ENCODE measurements at regions not wholly inside any gene's neighbourhood (a gene's known extent, or its start where the extent isn't known, plus 50 kb on each side); places are given as distances from the start of the nearest gene placed in this dataset.

- no peaks in the 10 kb centered on the region for H3K9me3 ChIP-seq (ENCODE audit: low read depth, low read length, poor library complexity, severe bottlenecking)
- H3K4me1 ChIP-seq (ENCODE audit: insufficient read depth, low read length, poor library complexity, severe bottlenecking): no peaks in the 10 kb centered on the region
- BruUV-seq (replicated peaks): no TSS peak
- intact Hi-C loops (cut with micrococcal nuclease; ENCODE audit: unreplicated experiment): loop anchor here (1.0 kb wide), 1 partner anchor 12 kb away; no protein-coding TSS in a partner anchor
- TF ChIP-seq EZH2 (IDR thresholded peaks at IDR 0.05; ENCODE audit: borderline replicate concordance, low read depth, low read length, poor library complexity, severe bottlenecking) (no peak), CTCF (conservative IDR thresholded peaks at IDR 0.05; ENCODE audit: low read depth, low read length) (no peak)
- CTCF ChIA-PET: no interaction called here
- H3K27ac ChIP-seq (ENCODE audit: low read depth, low read length, poor library complexity, severe bottlenecking): no peak overlapping the region
- no peak for DNase-seq (ENCODE audit: low spot score)
- POLR2A ChIA-PET (ENCODE audit: low non-redundant PET): no interaction called here
- H3K27me3 ChIP-seq (replicated peaks; ENCODE audit: insufficient read depth, low read depth, low read length, poor library complexity): no peaks in the 10 kb centered on the region
- no peak overlapping the region for H3K4me3 ChIP-seq (ENCODE audit: low read depth, low read length, poor library complexity, severe bottlenecking)
- no peaks in the 10 kb centered on the region for H3K36me3 ChIP-seq (ENCODE audit: insufficient read depth, low read length, poor library complexity, severe bottlenecking)
Observed at GRCh38 chr5:114988096-114988495, 181.6 kb downstream of the TRIM36 start.

GRCh38 chr5:114984796-114985195 lies 184.9 kb downstream of the TRIM36 start:
- ChIA-PET POLR2A (ENCODE audit: low non-redundant PET) (no interaction called here), CTCF (no interaction called here)
- no peak overlapping the region for H3K27ac ChIP-seq (ENCODE audit: low read depth, low read length, poor library complexity, severe bottlenecking)

GRCh38 chr5:114981111-114981510 lies 188.6 kb downstream of the TRIM36 start:
- Histone ChIP-seq H3K27ac (ENCODE audit: low read depth, low read length, poor library complexity, severe bottlenecking) (no peak overlapping the region), H3K27me3 (replicated peaks; ENCODE audit: insufficient read depth, low read depth, low read length, poor library complexity) (no peaks in the 10 kb centered on the region), H3K4me3 (ENCODE audit: low read depth, low read length, poor library complexity, severe bottlenecking) (no peak overlapping the region), H3K36me3 (ENCODE audit: insufficient read depth, low read length, poor library complexity, severe bottlenecking) (no peaks in the 10 kb centered on the region), H3K9me3 (ENCODE audit: low read depth, low read length, poor library complexity, severe bottlenecking) (no peaks in the 10 kb centered on the region), H3K4me1 (ENCODE audit: insufficient read depth, low read length, poor library complexity, severe bottlenecking) (no peaks in the 10 kb centered on the region)
- no peak for DNase-seq (ENCODE audit: low spot score)
- ChIA-PET CTCF (no interaction called here), POLR2A (ENCODE audit: low non-redundant PET) (no interaction called here)
- intact Hi-C loops (cut with micrococcal nuclease; ENCODE audit: unreplicated experiment): no loop called here
- TF ChIP-seq EZH2 (IDR thresholded peaks at IDR 0.05; ENCODE audit: borderline replicate concordance, low read depth, low read length, poor library complexity, severe bottlenecking) (no peak), CTCF (conservative IDR thresholded peaks at IDR 0.05; ENCODE audit: low read depth, low read length) (no peak)
- BruUV-seq (replicated peaks): no TSS peak

More at GRCh38 chr5:114984796-114985195, 184.9 kb downstream of the TRIM36 start:
- TF ChIP-seq CTCF (conservative IDR thresholded peaks at IDR 0.05; ENCODE audit: low read depth, low read length): no peak
- TF ChIP-seq EZH2 (IDR thresholded peaks at IDR 0.05; ENCODE audit: borderline replicate concordance, low read depth, low read length, poor library complexity, severe bottlenecking): no peak
- H3K4me1 ChIP-seq (ENCODE audit: insufficient read depth, low read length, poor library complexity, severe bottlenecking): no peaks in the 10 kb centered on the region
- no peaks in the 10 kb centered on the region for H3K9me3 ChIP-seq (ENCODE audit: low read depth, low read length, poor library complexity, severe bottlenecking)
- no TSS peak for BruUV-seq (replicated peaks)
- intact Hi-C loops (cut with micrococcal nuclease; ENCODE audit: unreplicated experiment): no loop called here
- H3K27me3 ChIP-seq (replicated peaks; ENCODE audit: insufficient read depth, low read depth, low read length, poor library complexity): no peaks in the 10 kb centered on the region
- DNase-seq (ENCODE audit: low spot score): no peak
- H3K4me3 ChIP-seq (ENCODE audit: low read depth, low read length, poor library complexity, severe bottlenecking): no peak overlapping the region
- no peaks in the 10 kb centered on the region for H3K36me3 ChIP-seq (ENCODE audit: insufficient read depth, low read length, poor library complexity, severe bottlenecking)

All from A673 (cell line).